HG03175 (cell line): ENCODE measurements at regions not wholly inside any gene's neighbourhood (a gene's known extent, or its start where the extent isn't known, plus 50 kb on each side); places are given as distances from the start of the nearest gene placed in this dataset.
"Not testable (repeated sequence)": the region's sequence is repeated elsewhere in the genome, so short reads cannot be mapped to it uniquely, and the experiment has no call there.

Source experiments
- ATAC-seq: cut with Tn5 transposase; IDR thresholded peaks from one replicate; pipeline ENCODE4 v1.9.1; 2021; ENCODE audit warnings: mild to moderate bottlenecking, moderate library complexity; ENCODE audit not compliant: unreplicated experiment

DNA sequence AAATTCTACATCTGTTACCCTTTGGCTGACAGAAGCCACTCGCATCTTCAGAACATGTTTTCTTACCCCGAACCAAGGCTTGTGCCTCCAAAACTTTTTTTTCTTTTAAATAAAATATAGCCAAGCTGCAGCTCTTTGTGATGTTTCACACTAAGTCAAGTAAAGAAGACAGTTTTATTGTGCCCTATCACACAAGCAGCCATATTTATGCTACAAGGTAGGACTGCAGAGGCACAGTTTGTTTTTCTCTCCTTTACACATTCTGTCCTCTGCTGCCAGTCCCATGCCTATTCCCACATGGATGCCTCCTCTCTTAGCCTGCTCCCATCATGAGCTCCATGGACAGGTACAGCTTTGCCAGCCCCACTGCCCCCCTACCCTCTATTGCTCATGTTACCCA lies 219.6 kb upstream of the THUMPD2 start:
- ATAC-seq, result no peak

DNA sequence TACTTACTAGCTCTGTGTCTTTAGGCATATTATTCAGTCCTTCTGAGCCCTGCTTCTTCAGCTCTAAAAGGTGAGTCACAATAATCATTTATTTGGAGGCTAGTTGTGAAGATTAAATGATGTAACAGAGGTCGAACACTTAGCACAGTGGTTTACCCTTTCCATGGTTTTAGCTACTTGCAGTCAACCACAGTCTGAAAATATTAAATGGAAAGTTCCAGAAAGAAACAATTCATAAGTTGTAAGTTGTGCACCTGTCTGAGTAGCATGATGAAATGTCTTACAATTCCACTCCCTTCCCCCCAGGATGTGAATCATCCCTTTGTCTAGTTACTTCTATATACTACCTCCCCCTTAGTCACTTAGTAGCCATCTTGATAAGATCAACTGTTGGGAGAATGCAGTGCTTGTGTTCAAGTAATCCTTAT lies 217.6 kb upstream of the THUMPD2 start:
- ATAC-seq, result no peak

DNA sequence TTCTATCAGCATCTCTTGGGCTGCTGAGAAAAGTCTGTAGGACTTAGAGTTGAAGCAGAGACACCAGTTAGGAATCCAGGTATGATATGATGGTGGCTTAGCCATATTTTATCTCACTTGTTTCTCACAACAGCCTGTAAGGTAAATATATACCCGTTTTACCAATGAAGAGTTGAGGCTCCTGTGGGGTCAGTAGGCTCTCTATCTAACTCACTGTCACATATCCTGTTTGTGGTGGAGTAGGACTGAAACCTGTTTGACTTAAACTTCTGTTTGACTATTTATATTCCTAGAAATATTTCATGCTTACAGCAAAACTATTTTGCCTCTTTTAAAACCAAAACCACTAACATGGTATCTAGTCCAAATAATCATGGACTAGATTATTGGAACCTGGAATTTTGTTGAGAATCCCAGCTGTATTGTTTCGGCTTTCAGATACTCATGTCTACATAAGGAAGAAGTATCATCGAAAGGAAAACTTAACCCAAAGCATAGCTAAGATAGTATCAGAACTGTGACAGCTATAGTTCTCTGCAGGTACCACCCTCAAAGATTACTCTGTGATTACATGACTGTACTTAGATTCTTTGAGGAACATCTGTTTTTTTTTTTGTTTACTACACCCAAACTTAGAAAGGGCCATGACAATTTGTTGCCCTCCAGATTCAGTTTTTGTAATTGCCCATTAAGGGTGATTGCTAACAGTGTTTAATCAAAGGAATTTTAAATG lies 216.1 kb upstream of the THUMPD2 start:
- ATAC-seq, result no peak

DNA sequence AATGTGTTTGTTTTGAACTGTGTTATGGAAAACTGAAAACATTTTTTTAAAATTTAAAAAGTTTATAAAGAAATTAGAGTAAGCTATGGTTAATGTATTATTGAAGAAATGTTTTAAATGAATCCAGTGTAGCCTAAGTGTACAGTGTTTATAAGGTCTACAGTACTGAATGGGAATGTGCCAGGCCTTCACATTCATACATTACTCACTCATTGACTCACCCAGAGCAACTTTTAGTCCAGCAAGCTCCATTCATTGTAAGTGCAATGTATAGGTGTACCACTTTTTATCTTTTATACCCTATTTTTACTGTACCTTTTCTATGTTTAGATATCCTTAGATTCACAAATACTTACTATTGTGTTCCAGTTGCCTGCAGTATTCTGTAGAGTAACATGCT lies 215.1 kb upstream of the THUMPD2 start:
- ATAC-seq, result no peak

DNA sequence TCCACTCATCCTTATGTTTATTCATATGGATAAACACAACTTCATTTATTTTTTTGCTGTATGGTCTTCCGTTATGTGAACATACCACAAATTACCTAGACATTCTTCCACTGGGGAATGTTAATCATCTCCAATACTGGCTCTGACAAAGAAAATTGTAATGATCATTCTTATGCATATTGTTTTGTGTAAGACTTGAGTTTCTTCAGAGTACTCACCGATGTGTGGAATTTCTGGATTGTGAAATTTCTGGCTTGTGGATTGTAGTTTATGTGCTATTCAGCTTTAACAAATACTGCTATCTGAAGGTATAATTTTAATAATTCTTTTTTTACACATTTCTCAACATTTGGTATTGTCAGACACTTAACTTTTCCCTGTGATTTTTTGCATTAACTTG lies 212.2 kb upstream of the THUMPD2 start:
- no peak for ATAC-seq

DNA sequence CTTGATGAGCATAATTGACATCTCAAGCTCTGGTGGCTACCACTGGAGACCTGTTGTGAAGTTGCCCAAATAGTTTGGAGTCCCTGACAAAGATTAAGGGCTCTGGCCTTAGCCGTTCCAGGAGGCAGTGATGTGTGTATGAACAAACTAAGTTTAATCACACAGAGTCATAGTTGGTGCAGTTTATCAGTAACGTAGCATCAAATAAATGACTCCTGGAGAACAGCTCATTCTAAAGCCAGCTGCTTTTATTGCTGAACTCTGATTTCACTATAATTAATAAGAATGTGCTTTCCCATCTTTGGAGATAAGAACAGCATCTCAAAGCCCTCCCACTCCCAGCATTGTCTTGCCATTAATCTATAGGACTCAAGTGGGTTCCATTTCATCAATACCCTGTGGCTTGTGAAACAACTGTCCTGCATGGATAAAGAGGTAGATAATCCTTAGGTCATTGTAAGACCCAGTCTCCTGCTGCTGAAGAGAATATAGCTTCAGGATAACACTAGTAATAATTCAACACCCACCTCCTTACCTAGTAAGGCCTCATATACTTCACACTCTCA lies 211.4 kb upstream of the THUMPD2 start:
- ATAC-seq, result no peak

DNA sequence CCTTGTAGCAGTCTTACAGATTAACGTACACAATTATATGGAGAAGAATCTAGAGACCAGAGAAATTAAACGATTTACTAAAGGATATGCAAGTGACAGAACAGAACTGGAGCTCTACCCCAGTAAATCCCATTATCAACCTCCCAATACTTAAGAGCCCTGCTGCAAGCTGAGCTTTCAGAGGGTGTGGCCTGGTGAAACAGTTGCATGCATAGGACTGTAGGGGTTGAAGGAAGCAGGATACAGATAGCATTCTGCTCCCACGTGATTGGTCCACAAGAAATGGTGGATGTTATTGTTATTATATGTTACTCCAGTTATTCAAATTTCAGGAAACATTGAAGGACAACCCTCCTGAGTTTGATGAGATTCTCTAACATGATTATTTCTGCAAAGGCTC lies 210.8 kb upstream of the THUMPD2 start:
- no peak for ATAC-seq

DNA sequence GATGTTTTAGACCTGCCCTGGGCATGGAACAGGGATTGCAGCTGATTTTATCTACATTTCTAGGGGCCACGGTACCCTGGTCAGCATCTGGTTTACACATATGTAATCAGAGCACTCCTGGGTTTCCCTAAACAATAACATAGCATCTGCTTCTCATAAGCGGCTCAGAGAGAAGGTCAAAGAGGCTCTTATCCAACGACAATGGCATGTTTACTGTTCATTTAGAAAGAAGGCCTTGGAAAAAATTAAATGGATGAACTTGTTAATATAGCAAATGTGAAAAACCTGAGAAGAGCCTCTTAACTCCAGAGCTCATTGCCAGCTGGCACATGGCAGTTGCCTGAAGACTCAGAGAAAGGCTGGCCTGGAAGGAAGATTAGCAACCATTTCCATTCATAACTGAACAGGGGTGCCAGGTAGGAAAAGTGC lies 202.8 kb upstream of the THUMPD2 start:
- no peak for ATAC-seq

DNA sequence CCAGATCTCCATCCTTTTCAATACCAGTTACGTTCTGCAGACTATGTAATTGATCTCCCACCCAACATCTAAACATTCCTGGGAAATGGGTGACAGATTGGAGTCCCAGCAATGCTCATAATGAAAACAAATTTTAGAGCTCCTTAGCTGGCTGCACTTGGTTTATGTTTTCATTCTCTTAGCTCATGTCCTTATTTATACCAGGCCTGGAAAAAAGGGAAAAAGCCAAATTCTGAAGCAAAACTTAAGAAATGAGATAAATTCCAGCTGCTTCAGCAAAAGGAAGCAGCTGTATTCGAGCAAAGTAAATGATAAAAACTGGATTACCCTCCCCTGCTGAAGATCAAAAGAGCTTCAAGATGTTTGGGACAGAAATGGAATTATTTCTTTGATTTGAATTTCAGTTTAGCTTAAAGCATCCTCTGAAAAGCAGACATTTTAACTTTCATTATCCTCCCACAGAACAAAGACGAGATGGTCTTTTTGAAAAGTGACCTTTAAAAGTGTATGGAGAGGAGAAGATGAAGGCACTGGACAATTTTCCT lies 196.5 kb upstream of the THUMPD2 start:
- no peak for ATAC-seq

DNA sequence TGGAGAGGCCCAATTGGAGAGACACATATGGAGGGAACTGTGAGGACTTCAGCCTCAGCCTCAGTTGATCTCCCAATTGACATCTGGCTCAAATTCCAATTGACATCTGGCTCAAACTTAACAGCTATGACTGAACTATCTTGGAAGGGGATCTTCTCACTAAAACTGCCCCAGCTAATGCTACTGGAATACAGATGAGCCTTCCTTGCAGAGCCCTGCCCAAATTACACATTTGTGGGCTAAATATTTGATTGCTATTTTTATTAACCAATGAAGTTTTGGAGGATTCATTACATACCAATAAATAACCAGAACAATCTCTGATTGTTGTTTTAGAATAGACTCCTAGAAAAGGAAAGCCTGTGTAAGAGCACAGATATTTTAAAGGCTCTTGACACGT lies 189.0 kb upstream of the THUMPD2 start:
- ATAC-seq, result no peak

DNA sequence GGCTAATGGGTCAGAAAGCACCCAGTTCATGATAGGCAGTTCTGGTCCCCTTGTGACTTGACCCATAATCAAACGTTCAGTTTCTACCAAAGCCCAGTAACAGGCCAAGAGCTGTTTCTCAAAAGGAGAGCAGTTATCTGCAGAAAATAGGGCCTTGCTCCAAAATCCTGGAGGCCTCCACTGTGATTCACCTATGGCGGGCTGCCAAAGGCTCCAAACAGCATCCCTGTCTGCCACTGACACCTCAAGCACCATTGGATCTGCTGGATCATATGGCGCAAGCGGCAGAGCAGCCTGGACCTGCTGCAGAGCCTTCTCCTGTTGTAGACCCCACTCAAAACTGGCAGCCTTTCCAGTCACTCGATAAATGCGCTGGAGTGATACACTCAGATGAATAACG lies 181.6 kb upstream of the THUMPD2 start:
- not testable (repeated sequence) for ATAC-seq

DNA sequence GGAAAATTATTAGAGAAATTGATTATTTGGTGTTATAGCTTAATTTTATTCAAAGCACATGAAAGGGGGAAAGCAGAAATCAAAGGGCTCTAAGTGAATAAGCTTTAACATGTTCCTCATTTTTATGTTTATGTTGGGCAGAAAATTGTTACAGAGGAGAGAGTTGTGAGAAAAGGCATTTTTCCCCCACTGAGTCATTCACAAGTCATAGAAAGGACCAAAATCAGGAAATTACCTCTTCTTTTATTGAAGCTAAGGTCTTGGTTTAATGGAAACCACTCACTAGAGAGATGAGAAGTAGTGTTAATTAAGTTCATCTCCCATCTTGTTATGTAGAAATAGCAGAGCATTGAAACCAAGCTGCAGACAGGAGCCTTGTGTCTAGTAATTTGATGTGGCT lies 175.3 kb upstream of the THUMPD2 start:
- ATAC-seq, result no peak

DNA sequence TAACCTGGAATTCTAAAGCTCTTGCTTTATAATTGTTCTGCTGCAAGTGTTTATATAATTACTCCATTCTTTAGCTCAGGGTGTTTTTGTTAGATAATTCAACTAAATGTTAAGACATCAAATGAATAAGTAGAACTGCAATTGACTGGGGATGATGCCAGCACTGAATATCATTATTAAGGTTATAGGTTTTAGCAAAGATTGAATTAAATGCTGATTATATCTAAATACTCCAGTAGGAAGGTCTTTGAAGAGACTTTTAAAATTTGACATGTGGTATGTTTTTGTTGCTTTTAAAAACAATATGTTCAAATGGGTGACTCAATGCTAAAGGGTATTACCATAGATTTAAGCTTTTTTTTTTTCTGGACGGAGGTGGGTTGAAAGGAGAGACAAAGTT lies 170.1 kb upstream of the THUMPD2 start:
- ATAC-seq, result no peak

DNA sequence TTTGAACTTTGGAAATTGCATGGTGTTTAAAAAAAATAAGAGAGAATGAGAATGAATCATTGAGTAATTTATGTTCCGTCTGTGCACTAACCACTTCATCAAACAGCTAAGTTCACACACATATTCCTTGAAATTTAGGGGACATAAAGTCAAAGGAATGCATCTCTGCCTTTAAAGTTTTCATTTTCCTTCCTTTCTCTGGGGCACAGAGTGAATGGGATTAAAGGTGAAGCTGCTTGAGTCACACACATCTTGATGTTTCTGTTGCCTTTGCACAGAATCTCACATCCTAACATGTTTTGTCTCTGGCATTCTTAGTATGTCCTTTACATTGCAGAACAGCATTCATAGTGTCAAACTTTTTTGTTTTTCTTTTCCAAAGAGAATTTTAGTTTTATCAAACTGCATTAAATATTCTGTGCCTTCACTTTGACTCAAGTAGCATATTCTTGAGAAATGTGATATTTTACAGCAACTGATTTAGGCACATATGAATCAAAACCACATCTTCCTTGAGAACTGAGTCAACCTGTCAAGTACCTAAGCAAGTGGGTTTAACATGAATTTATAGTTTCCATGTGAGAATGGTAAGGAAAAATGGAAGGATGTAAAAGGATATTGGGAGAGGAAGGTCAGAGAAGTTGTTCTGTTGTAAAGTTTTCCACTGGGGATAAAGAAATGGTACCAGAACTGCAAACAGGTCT lies 169.1 kb upstream of the THUMPD2 start:
- ATAC-seq, result no peak

DNA sequence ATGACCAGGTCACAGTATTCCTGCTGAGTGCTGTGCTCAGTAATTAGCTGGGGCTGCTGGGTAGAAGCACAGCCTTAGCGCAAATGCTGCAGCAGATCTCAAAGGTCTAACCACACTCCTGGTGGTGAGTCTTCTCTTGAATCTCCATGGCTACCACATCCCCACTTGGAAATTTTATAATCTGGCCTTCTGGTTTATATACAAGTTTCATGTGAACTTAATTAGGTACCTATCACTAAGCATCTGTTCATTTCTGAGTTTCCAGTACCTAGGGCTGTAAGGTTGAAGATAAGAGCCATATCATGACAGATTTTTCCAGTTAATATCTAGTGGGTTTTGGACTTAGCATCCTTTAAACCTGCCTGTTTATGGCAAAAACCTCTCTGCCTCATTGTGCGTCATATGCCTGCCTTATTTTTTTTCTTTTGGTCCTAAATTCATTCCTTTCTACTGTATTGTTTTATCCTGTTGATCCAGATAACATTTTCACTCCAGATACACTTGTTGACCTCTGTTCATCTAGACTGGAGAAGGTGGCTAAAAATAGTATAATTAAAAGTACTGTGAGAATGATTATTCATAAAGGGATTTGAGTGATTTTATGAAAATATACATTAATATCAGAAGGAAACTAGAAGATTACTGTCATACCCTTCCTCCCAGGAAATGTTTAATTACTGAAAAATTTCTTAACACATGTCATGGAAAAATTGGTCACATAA lies 168.4 kb upstream of the THUMPD2 start:
- ATAC-seq, result no peak

DNA sequence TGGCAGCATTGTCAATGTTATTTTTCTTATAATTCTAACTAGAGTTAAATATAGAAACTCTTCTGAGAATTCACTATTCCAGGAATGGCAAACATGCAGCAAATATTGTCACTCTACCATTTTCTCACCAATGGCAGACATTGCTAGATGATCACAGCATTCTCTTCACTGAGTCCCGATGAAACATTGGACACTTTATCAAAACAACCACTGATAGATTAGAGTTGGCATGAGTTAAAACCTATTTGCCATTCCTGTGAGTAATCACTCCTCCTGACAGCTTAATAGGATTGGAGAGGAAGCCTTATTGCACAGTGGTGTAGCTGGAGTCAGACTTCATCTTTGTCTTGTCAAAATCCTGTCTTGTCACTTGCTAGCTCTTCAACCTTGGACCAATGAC lies 163.9 kb upstream of the THUMPD2 start:
- ATAC-seq, result no peak

DNA sequence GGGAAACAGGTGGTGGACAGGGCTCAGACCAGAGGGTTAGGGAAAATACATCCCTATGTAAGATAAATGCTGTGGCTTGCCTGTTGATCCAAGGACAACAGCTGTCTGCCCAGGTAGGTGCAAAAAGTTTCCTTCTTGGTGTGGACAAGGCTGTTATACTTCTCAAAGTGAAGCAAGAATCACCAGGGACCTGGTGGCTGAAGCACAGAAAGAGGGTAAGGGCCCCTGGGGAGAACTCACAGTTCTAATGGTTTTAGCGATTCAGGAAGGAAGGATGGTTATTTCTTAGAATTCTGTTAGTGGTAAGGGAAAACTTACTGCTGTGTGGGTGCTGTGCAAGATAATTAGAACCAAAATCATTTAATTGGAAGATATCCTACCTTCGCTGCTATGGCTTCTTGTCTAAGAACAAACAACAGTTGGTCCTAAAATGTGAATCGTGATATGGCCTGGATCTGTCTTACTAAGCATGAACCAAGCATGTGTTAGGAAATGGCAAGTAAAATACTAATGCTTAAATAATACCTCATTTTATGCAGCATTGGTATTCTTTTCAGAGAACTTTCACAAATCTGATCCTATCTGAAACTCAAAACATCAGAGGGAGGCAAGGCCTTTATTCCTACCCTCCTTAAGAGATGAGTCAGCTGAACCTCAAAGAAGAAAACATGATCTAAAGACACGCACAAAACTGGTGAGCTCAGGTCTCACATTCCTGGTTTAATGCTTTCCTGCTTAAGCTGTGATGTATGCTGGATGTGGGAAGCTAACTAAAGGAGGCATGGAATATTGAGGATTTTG lies 159.2 kb upstream of the THUMPD2 start:
- no peak for ATAC-seq

DNA sequence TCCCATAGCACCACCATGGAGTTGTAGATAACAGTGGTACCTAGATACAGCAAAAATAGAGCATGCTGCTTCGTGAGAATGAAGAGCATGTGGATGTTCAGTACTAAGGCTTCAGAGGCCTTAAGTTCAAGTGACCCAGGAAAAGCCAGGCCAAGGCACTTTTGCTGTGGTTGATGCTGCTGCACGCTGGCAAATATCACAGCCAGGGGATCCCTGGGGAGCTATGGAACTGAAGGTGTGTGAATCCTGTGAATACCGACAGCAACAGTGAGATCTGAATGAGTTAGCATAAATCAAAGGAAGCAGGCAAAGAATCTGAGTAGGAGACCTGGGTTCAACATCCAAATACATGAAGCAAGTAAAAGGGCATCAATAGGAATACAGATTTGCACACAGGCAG lies 158.6 kb upstream of the THUMPD2 start:
- ATAC-seq, result no peak

DNA sequence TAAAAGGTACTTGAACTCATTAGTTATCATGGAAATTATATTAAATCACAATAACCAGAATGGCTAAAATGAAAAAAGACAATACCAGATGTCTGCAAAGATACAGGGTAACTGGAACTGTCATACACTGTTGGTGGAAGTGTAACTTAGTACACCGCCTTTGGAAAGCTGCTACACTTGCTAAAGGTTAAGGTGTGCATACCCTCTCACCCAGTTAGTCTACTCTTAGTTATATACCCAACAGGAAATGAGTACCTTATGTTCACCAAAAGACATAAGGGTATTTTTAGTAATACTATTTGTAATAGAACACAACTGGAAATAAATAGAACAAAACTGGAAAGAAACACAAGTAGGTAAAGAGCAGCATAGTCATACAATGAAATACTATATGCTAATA lies 155.8 kb upstream of the THUMPD2 start:
- ATAC-seq, result no peak

DNA sequence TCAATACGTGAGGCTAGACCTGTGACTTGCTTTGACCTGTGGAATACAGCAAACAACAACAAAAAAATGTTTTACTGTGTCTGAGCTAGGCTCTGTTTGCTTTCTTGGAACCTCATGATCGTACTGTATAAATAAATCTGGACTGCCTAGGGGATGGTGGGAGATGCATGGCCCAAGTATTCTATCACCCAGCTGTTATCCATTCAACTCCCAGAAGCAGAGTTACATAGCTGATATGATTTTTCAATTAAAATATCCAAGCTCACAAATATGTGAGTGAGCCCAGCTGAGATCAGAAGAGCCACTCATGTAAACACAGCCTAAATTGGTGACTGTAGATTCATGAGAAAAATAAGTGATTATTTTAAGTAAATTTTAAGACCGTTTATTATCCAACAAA lies 154.1 kb upstream of the THUMPD2 start:
- no peak for ATAC-seq

DNA sequence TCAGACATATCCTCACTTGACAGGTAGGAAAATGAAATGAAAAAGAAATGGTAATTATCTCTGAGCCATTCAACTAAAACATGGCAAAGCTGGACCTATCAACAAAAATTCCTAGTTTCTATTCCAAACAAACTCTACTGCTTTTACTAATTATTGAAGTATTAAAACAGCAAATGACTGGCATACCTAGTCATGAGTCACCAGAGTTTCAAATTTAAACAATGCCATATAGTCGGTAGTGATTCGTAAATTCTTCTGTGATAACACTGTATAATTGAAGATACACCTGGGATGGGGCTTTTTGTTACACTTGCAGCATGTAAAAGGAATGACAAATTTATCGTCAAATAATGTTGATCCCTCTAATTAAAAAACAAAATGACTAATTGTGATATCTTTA lies 153.1 kb upstream of the THUMPD2 start:
- no peak for ATAC-seq
